SK-N-DZ (cell line): ENCODE measurements at regions not wholly inside any gene's neighbourhood (a gene's known extent, or its start where the extent isn't known, plus 50 kb on each side); places are given as distances from the start of the nearest gene placed in this dataset.
"Not testable (repeated sequence)": the region's sequence is repeated elsewhere in the genome, so short reads cannot be mapped to it uniquely, and the experiment has no call there.

Source experiments
- DNase-seq: peaks from one replicate; pipeline ENCODE4 v3.0.0-alpha.2; 2015; ENCODE audit warnings: low spot score

DNA sequence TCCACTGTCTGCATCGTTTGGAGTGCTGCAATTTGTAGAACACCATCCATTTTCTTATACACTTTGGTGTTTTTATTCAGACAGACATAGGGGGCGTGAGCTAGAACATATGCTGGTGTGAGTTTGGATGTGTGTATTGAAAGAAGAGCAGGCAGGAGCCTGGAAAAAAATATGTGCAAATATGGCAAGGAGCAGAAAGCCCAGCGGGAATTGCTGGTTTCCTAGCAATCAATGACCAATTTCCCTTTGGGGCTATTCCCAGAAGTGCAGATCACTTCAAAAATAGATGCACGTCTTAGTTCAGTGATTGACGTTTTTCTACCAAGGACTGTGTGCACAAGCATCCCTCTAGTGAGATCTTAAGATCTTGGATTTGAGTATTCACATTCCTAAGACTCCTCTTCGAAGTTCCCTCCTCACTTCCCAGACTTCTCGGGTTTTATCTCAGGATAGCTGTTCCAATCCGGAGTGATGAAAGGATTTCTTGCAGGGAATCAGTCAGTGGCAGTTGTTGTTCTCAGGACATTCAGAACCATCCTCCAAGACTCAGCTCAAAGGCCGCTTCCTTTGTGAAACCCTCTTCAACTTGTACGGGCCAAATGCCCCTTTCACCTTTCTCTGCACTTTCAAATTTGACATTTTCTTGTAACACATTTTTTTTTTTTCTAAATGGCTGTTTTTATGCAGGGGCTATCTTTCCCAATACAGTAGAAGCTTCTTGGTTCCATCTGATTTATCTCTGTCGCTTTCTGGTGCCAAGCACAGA, 268.7 kb upstream of the ASIC2 start:
- DNase-seq = no peak

DNA sequence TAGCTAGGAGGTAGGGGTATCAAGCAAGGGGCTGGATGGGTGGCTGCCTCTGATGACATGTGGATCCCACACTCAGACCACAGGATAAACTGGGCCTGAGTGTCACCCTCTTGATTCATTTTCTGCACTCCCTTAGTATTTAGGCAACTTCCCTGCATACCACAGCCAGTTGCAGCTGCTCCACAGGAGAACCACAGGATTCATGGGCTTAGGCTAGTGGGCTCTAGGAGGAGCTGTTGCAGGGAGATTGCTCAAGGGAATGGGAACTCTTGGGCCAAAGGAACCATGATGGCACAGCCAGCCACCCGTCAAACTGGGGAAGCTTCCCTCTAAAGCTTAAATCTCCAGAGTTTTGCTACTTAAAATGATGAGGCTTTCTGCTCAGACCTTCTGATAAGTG, 269.7 kb upstream of the ASIC2 start:
- no peak for DNase-seq

DNA sequence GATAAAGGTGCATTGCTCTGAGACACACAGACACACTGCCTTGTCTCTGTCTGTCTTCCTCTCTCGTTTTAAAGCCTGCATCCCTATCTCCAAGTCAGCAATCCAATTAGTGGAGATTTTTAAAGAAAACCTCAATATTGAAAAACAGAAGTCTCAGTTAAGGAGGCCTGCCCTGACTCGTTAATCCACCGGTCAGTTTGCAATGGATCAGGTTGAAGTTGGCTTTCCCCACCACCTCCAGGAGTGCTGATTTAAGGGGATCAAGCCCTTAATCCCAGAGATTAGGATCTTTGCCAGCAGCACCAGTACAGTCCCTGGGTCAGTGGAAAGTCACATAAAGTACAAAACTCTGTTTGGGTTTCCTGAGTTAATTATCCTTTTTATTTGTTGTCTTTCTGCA, 271.1 kb upstream of the ASIC2 start:
- DNase-seq = no peak

DNA sequence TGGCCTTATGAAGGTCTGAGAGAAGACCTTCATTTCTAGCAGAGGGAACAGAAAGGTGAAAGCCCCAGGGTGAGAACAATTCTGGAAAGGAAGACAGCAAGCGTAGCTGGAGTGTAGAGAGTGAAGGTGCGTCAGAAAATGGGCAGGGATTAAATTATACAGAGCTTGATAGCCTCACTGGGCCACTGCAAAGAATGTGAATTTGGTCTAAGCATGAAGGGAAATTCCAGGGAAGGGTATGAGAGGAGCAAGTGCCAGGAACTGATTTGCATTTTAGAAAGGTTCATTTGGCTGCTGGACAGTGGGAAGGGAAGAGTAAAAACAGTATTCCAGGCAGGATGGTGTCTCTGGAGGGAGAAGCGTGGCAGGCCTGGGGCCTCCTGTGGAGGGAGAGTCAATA, 274.1 kb upstream of the ASIC2 start:
- no peak for DNase-seq

DNA sequence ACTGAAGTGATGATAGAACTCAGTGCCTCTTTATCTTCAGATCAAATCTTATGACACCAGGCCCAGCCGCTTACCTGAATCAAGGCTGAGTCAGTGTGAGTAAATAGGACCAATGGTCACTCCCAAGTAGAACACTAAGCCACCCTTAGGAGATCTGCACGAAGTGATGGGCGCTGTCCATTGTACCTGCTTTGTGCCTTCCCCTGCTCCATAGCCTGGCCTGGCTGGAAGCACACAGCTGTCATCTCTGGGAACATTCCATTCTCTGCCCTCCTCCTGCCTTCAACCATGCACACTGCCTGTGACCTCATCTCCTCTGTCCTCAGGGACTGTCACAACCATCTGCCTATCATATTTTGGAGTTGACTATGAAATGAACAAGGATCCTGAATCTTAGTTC, 279.5 kb upstream of the ASIC2 start:
- no peak for DNase-seq

DNA sequence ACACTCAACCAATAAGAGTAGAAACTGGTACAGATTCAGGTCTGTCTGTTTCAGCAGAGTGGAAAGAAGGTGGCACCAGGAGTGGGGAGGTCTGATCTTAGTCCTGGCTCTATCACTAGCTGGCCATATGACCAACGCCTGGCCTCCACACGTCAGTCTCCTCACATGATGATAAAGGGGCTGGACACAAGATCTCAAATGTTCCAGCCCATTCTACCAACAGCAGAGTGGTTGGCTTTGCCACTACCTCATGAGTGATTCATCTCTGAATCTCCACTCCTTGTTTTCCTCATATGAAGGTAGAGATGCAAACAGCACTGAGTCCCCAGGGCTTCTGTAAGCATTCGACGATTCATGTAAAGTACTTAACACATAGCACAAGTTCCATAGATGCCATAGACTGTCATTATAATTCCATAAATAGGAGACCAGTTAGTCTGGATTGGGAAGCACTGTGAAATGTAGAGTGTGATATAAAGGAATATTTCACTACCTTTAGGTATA, 281.9 kb upstream of the ASIC2 start:
- no peak for DNase-seq

DNA sequence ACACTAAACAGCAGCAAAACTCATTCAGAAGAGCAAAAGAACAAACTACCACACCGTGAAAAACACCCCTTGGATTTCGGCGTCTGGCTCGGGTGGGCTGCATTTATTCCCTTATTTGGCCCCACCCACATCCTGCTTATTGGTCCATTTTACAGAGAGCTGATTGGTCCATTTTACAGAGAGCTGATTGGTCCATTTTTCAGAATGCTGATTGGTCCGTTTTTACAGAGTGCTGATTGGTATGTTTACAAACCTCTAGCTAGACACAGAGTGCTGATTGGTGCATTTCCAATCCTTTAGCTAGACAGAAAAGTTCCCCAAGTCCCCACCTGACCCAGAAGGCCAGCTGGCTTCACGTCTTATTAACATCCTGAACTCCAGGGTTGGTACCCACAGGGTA, 286.6 kb upstream of the ASIC2 start:
- not testable (repeated sequence) for DNase-seq

DNA sequence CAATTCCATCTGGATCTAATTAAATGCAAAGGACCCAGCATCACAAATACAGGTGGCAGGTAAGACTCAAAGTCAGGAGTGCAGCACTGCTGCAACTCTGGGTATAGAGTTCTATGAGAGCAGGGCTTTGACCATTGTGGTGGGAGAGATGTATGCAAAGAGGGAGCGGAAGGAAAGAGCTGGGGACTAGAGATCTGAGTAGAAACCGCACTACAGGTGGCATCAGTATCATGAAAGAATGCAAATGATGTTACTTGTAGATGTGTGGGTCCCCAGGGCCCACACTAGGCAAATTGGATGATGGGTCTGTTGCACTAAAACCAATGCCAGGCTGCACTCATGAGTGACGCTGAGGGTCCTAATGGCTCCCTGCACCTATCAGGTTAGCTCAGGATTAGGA, 287.1 kb upstream of the ASIC2 start:
- DNase-seq = no peak

DNA sequence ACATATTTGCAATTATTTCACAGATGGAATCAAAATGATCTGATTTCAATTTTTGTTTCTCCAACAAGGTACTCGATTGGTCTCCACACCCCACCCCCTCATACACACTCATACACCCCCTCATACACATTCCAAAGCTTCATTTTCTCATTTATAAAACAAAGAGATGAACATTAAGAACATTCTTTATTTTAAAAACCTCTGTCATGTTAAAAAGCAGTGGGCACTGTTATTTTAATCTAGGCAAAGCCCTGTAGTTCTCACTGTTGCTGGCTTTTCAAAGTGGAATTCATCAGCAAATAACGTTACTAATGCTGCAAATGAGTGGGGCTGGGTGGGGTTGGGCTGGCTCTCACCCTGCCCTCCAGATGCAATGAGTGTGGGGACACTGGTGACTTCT, 289.6 kb upstream of the ASIC2 start:
- no peak for DNase-seq

DNA sequence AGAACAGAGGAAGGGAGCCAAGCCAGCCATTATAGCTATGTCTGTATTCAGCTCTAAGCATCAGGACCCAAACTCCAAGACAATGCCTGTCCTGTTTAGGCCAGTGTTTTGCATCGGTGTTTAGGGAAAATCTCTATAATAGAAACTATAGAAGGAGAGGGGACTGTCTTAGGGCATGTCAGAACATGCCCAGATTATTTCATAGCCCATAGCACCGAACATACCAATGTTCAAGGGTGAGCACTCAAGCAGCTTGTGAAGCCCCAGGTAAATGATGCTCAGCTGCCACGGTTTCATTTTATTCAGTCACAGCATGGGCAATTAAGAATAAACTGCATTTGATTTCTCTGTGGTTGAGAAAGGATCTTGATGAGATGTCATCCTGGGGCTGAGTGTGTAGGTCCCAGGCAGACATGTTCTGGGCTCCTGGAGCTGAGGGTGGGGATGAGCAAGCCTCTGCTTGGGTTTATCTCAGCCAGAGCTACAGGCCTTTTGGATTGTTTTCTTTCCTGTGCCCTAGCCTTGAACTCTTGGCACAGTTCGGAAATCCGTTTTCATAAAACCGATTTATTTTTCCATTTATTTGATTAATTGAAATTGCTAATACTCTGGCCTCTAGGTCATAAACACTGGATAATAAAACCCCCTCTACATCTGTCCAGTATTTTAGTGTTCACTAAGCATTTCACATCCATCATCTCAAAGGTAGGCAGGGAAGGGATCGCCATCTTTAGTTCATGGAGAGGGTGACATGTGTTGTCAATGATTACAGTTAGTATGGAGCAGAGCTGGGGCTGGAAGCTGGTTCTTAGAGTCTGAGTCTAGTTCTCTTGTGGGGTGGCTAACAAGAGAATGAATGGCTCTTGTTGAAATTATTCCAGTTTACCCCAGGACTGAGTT, 290.7 kb upstream of the ASIC2 start:
- no peak for DNase-seq

DNA sequence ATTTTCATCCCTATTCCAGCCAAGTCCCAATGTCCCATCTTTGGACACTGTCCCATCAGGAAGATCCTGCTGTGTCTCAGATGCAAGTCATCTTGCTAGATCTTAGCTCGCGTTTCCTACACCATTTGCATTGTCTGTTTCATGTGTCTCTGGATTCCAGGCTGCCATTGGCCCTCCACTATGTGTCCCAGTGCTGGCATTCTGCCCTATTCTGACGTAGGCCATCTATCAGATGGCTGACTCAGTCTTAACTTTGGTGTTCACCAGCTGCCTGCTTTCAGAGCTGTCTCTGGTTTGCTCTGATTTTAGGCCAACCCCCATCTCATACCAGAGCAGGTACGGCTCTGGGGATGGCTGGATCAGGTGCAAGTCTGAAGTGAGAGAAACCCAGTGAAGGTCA, 300.9 kb upstream of the ASIC2 start:
- no peak for DNase-seq

DNA sequence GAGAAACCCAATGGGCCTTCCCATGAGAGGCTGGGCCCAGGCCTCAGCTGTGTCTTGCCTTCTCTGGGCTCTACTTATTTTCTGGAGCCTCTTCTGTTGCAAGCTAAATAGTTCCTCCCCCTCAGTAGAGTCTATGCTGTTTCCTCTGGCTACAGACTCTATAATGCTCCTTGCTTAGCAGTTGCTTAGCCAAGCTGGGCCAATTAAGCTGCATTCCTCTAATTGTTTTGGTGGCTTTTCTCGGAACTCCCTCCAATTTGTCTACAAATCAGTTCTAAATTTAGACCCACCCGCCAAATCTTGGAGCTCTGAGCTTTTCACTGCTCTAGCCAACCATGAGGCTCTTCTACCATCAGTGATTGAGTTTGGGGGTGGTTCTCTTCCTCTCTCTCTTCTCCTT, 302.7 kb upstream of the ASIC2 start:
- DNase-seq = no peak

DNA sequence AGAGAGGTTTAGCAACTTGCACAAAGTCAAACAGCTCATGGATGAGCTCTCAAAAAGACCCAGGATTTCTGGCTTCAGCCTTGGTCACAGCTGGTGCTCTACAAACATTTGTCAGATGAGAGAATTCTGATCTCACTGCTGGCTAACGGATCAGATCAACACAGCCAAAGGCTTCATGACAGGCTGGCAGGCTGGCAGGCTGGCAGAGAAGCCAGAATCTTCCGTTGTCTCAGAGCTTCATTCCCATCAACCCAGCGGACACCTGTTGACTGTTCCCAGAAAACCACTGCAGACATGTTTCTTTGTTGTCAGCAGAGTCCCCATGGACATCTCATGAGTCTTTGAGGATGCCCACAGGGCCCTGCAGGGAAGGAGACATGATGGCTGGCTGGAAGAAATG, 303.8 kb upstream of the ASIC2 start:
- no peak for DNase-seq

DNA sequence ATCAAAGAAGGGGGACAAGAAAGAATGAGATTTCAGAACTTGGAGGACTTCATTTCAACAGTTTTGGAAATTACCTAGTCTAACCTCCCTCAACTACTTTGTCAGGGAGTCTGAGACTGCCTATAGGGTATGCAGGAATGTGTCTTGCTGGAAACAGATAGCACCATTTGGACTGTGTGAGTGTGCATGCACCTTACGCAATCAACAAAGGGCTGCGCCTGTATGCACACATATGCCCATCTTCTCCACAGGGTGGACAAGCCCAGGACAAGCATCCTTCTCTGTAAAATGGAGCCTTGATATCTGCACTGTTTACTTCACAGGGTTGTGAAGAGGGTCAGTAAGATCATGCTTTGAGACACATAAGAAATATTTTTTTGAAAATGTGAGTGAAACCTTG, 305.7 kb upstream of the ASIC2 start:
- DNase-seq = no peak

DNA sequence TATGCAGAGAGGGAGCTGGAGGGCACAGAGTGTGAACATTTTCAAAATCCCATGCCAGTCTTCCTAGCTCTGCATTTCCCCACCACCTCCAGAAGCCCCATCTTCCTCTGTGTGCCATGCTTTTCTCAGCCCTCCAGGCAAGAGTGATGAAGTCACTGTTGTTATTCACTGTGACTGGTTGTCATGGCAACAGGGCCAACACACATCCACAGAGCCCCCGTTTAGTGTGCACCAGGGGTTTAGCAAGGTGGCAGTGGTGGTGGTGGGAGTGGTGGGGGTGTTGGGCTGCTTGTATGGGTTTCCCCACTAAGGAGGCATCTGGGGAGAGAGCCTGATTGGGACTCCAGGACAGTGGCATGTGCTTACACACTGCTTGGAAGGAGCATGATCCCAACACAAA, 309.9 kb upstream of the ASIC2 start:
- no peak for DNase-seq

DNA sequence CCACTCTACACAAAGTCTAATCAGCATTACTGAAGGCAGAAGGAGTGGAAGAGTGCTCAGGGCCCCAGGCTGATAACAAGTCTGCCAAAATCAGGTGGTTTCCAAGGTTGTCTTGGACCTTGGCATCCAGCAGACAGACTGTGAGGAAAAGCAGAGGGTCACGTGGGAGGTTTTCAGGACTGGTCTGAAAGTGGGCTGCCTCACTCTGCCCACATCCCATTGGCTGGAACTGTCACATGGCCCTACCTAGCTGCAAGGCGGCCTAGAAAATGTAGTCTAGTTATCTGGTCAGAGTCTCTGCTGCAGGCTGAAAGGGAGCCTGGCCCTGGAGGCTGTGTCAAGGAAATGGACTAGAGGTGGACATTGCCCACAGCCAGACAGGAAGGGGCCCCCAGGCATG, 310.7 kb upstream of the ASIC2 start:
- DNase-seq = peak; percentile 10

DNA sequence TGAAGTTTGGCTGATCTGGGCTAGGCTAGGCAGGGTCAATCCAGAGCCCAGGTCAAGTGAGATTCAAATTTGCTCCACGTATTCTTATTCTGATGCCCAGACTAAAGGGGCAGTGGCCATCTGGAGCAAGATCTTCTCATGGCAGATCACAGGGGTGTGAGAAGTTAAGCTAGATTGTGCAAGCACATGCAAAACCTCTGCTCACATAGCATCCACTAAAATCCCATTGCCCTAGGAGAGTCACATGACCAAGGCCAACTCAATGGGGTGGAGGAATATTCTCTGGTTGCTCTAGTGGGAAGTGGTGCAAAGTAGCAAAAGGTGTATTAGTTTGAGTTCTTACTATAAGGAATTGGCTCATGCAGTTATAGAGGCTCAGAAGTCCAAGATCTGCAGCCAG, 318.4 kb upstream of the ASIC2 start:
- no peak for DNase-seq

DNA sequence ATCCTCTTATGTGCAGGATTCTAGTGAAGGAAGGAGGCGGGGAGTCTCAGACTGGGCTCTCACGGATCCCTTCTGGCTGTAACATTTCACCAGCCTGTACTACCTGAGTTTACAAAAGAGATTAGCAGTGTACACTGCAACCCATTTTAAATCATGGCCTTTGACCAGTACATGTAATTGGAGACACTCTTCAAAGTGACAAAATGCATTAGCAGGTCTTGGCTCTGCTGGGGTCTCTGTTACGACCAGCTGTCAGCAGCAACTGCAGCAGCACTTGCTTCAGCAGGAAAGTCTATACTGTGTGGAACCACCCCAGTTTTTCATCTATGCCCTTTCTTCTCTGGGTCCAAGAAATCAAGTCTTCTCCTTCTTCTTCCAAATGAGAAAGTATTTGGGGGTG, 322.8 kb upstream of the ASIC2 start:
- DNase-seq = peak; percentile 10

DNA sequence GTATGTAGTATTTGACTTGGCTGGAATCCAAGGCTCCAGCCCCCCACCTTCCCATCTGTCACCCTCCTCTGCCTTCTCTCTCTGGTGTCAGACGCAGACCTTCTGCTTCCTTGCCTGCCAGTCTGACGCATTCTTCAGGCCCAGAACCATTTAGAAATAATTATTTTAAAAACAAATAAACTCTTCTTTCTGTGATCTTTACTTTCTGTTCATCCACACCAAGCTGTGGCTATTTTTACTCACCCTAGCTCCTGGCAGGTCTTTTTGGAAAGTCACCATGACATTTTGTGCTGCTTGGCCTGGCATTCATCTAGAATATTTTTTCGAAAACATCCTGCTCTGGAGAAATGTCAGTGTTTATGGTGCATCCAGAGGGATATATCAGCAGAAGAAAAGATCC, 330.7 kb upstream of the ASIC2 start:
- no peak for DNase-seq

DNA sequence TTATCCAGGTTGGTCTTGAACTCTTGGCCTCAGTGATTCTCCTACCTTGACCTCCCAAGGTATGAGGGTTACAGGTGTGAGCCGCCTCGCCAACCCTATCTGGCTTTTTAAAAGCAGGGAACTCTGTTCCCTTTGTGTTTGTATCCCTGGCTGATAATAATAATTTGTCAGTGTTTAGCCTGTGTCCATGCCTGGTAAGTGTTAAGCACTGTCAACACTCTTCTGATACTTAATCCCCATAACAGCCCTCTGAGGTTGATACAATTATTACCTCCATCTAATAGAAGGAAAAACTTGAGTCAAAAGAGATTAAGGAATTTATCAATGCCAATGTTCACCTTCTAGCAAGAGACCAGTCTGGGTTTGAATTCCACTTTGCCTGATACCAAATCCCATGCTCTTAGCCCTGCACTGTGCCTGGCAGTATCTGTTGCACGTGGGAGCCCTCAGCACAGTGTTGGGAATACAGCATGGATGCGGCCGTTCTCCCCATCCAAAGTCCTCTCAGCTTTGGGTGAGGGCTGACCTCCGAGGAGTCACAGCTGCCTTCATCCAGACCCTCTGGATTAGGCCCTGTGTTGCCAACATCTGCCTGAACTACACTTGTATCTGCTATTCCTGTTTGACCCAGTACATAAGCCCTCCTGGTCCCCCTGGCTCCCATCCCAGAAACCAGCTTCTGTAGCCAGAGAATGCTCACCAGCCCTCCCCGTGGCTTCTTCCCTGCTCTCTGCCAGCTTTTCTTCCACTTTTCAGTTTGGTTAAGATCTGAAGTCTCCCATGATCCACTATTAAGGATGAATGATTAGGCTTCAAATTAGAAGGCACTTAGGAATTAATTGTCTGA, 335.6 kb upstream of the ASIC2 start:
- DNase-seq = no peak

DNA sequence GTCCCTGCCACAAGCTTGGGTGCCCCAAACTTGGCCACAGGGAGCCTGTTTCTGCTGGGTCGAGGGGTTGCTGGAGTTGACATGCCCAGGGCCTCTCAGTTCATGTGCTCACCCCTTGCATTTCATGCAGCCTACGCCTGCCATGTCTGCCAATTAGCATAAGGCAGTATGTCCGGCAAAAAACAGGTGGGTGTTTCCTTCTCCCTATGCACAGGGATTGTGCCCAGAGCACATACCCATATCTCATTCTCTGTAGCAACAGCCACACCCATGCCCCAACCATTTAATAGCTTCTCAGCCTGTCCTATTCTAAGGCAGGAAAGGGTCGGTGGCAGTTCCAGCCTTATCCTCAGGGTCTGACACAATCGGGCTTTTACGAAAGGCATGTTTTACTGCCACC, 340.4 kb upstream of the ASIC2 start:
- DNase-seq = no peak

DNA sequence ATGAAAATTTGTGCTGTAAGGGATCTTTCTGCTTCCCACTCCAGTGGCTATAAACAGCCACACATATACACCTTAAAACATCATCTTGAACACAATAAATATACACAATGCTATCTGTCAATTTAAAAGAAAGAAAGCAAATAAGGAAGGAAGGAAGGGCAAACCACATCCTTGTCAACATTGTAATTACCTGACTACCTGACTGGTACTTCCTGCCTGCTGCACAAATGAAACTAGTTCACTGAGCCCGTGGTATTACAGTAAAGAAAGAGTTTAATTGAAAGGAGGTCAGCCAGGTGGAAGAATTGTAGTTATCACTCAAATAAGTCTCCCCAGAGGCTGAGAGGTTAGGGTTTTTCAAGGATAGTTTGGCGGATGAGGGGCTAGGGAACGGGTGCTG, 344.4 kb upstream of the ASIC2 start:
- DNase-seq = no peak
